GM18498 (cell line): ENCODE measurements at regions not wholly inside any gene's neighbourhood (a gene's known extent, or its start where the extent isn't known, plus 50 kb on each side); places are given as distances from the start of the nearest gene placed in this dataset.
"Not testable (repeated sequence)": the region's sequence is repeated elsewhere in the genome, so short reads cannot be mapped to it uniquely, and the experiment has no call there.

Experiments
- ATAC-seq: cut with Tn5 transposase; IDR thresholded peaks from one replicate; pipeline ENCODE4 v1.9.1; 2021; ENCODE audit warnings: mild to moderate bottlenecking, moderate library complexity; ENCODE audit not compliant: unreplicated experiment

DNA sequence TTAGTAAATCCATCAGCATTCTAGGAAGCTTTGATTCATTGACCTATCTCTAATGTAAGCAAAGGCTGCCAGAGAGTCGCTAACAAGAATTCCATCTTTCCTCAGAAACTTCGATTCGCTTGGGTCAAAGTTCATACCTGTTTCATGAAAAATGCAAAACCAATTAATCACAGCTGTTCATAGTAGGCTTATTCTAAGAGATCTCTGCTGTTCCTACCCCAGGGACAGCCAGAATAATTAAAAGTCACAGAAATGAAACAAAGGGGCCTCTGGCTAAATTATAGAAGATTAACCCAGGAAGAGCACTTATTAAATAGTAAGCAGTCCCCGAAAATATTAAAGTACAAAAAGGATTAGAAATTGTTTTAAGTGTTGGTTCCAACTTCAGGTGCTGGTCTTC lies 280.1 kb upstream of the FRG2C start:
- ATAC-seq, result not testable (repeated sequence)

DNA sequence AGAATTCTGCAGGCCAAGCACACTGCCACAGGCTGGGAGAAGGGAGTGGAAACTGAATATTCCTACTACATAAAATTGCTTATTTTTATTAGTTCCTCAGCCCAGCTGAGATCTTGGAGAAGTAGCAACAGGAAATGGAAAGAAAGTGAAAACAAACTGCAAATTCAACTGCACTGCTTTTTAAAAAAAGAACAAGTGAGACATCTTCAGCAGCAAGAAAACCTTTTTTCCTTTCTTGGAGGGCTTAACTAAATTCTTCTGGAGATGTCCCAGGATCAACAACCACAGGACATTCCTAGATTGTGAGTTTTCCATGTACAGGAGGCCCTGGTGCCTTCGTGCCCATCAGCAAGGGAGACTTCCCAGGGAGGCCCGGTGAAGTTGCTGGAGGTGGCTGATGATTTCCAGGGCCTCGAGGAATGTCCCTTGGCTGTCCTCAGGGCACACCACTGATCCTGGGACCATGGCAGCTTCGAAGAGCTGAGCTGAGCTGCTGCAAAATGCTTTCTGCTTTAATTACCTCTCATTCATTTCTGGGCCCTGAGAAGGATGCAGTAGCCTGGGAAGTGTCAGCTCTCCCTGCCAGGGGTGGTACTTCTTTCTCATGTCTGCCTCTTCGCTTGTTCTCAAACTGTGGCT lies 275.5 kb upstream of the FRG2C start:
- not testable (repeated sequence) for ATAC-seq

DNA sequence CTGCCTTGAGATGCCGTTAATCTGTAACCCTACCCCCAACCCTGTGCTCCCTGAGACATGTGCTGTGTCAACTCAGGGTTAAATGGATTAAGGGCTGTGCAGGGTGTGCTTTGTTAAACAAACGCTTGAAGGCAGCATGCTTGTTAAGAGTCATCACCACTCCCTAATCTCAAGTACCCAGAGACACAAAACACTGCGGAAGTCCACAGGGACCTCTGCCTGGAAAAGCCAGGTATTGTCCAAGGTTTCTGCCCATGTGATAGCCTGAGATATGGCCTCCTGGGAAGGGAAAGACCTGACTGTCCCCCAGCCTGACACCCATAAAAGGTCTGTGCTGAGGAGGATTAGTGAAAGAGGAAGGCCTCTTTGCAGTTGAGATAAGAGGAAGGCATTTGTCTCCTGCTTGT lies 270.8 kb upstream of the FRG2C start:
- ATAC-seq, result not testable (repeated sequence)

GRCh38 chr3:75394102-75394501 lies 270.0 kb upstream of the FRG2C start:
- ATAC-seq, result not testable (repeated sequence)

- ATAC-seq, result not testable (repeated sequence)
Observed at GRCh38 chr3:75394562-75395360, 269.4 kb upstream of the FRG2C start.

- ATAC-seq, result no peak
Observed at GRCh38 chr3:75395580-75396315, 268.4 kb upstream of the FRG2C start.

DNA sequence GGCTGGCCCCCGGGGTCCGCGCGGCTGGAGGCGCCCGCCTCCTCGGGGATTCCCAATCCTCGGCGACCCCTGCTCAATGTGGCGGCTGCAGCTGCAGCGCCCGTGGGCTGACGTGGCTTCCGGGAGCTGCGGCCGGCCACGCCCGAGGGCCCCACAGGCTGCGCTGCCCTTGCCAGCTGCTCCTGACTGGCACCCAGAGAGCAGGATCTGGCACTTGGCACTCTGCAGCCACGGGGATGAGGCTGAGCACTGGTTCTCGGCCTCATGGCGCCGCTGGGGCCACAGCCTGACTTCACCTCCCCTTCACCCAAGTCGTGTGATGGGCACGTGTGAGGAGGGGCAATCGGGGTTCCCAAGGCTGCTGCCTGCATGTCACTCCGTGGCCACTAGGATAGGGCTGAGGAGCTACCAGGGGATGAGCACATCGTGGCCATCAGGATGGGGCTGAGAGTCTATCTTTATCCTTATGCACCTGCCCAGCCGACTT lies 267.8 kb upstream of the FRG2C start:
- no peak for ATAC-seq

- ATAC-seq, result not testable (repeated sequence)
Observed at GRCh38 chr3:75397486-75397885, 266.6 kb upstream of the FRG2C start.

GRCh38 chr3:75422101-75422945 lies 241.8 kb upstream of the FRG2C start:
- ATAC-seq, result not testable (repeated sequence)

GRCh38 chr3:75425379-75425778 lies 238.7 kb upstream of the FRG2C start:
- ATAC-seq, result not testable (repeated sequence)

- ATAC-seq, result not testable (repeated sequence)
Observed at GRCh38 chr3:75427486-75427885, 236.6 kb upstream of the FRG2C start.

GRCh38 chr3:75427906-75428305 lies 236.2 kb upstream of the FRG2C start:
- ATAC-seq, result not testable (repeated sequence)

GRCh38 chr3:75429561-75430220 lies 234.4 kb upstream of the FRG2C start:
- not testable (repeated sequence) for ATAC-seq

- ATAC-seq, result not testable (repeated sequence)
Observed at GRCh38 chr3:75430406-75430805, 233.7 kb upstream of the FRG2C start.

DNA sequence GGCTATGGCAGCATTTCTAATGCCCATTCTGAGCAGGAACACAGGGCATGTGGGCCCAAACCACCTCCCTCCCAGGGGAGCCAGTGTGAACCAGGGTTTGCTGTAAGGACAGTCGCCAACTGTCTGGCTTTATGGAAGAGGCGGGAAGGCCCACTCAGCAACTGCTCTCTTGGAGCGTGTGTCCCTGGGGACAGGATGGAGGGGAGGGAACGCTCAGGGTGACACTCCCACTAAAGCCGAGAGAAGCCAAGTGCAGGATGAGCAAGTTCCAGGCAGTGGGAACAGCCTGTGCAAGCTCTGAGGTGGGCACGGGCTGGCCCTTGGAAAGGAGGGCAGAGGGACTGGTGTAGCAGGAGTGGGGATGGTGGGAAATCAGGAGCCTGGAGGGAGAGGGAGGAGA lies 233.0 kb upstream of the FRG2C start:
- not testable (repeated sequence) for ATAC-seq

GRCh38 chr3:75432466-75432865 lies 231.7 kb upstream of the FRG2C start:
- ATAC-seq, result not testable (repeated sequence)

DNA sequence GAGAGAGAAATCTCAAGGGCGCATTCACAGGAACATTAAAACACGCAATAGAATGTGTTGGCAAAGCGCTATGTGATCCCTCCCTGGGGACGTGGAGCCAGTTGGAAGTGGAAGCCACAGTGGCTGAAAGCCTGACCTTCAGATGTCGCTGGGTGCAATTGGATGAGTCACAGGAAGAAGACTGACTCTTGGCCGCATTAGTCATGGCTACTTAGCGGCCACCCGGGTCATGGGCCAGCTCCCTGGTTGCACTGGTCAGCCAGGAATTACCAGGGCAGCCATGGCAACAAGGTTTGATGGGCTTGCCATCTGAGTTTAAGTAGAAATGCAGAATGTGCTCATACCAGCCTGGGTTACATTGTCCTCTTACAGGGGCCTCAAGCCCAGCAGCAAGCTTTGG lies 231.2 kb upstream of the FRG2C start:
- ATAC-seq, result not testable (repeated sequence)

GRCh38 chr3:75433295-75433694 lies 230.8 kb upstream of the FRG2C start:
- not testable (repeated sequence) for ATAC-seq

GRCh38 chr3:75434276-75434912 lies 229.7 kb upstream of the FRG2C start:
- ATAC-seq, result not testable (repeated sequence)
